Progenitor cell of endocrine pancreas (in vitro differentiated cells): ENCODE measurements at regions not wholly inside any gene's neighbourhood (a gene's known extent, or its start where the extent isn't known, plus 50 kb on each side); places are given as distances from the start of the nearest gene placed in this dataset.

ENCODE experiments used
- DNase-seq: peaks from one replicate; pipeline ENCODE4 v3.0.0; 2021; ENCODE audit warnings: low spot score; ENCODE audit not compliant: unreplicated experiment
- H3K27ac Mint-ChIP-seq: 2 replicates; pipeline ENCODE4 v1.8.0; 2021; ENCODE audit warnings: mild to moderate bottlenecking, moderate library complexity, mixed read lengths
- H3K27me3 Mint-ChIP-seq: 2 replicates; pipeline ENCODE4 v1.8.0; 2021; ENCODE audit warnings: mixed read lengths
- H3K36me3 Mint-ChIP-seq: 2 replicates; pipeline ENCODE4 v1.8.0; 2022; ENCODE audit warnings: mixed read lengths; ENCODE audit not compliant: insufficient read depth
- H3K4me1 Mint-ChIP-seq: 2 replicates; pipeline ENCODE4 v1.8.0; 2021; ENCODE audit warnings: low read depth, mixed read lengths
- H3K4me3 Mint-ChIP-seq: 2 replicates; pipeline ENCODE4 v1.8.0; 2021; ENCODE audit warnings: low read depth, mild to moderate bottlenecking, moderate library complexity, mixed read lengths
- H3K9me3 Mint-ChIP-seq: 2 replicates; pipeline ENCODE4 v1.8.0; 2021; ENCODE audit warnings: low read depth, mixed read lengths
- CTCF ChIP-seq: fragments of 200-600 bp; sonication (generic); IDR thresholded peaks from one replicate; pipeline ENCODE4 v1.5.0; 2021; ENCODE audit warnings: antibody characterized with exemption, mild to moderate bottlenecking; ENCODE audit not compliant: unreplicated experiment

GRCh38 chr6:11366183-11366933 lies 133.9 kb upstream of the NEDD9 start:
- no peak for DNase-seq
- Mint-ChIP-seq H3K9me3 (peaks cover 3% of the 10 kb centered on the region), H3K36me3 (no peaks in the 10 kb centered on the region), H3K27ac (no peak overlapping the region), H3K27me3 (peaks cover 4% of the 10 kb centered on the region), H3K4me3 (no peak overlapping the region), H3K4me1 (peaks cover 16% of the 10 kb centered on the region)
- TF ChIP-seq CTCF, result no peak

GRCh38 chr6:11364971-11365397 lies 132.5 kb upstream of the NEDD9 start:
- peaks cover 4% of the 10 kb centered on the region for H3K27me3 Mint-ChIP-seq

GRCh38 chr6:11363881-11364576 lies 131.6 kb upstream of the NEDD9 start:
- Mint-ChIP-seq H3K27ac (no peak overlapping the region), H3K9me3 (peaks cover 6% of the 10 kb centered on the region), H3K27me3 (peaks cover 4% of the 10 kb centered on the region), H3K4me3 (no peak overlapping the region), H3K4me1 (peaks cover 16% of the 10 kb centered on the region), H3K36me3 (no peaks in the 10 kb centered on the region)
- TF ChIP-seq CTCF, result no peak
- no peak for DNase-seq

More at GRCh38 chr6:11364971-11365397, 132.5 kb upstream of the NEDD9 start:
- Mint-ChIP-seq H3K4me1 (peaks cover 16% of the 10 kb centered on the region), H3K27ac (no peak overlapping the region), H3K9me3 (peaks cover 5% of the 10 kb centered on the region), H3K36me3 (no peaks in the 10 kb centered on the region), H3K4me3 (no peak overlapping the region)
- DNase-seq, result no peak
- no peak for TF ChIP-seq CTCF

- H3K4me1 Mint-ChIP-seq, result peaks cover 9% of the 10 kb centered on the region
- no peak for TF ChIP-seq CTCF
- H3K27me3 Mint-ChIP-seq, result peaks cover 4% of the 10 kb centered on the region
- H3K9me3 Mint-ChIP-seq, result peaks cover 3% of the 10 kb centered on the region
- H3K36me3 Mint-ChIP-seq, result no peaks in the 10 kb centered on the region
- DNase-seq, result no peak
- H3K4me3 Mint-ChIP-seq, result no peak overlapping the region
- no peak overlapping the region for H3K27ac Mint-ChIP-seq
Measured at GRCh38 chr6:11362564-11362963, 130.1 kb upstream of the NEDD9 start.

- Mint-ChIP-seq H3K27ac (no peak overlapping the region), H3K36me3 (no peaks in the 10 kb centered on the region), H3K4me1 (peaks cover 2% of the 10 kb centered on the region), H3K4me3 (no peak overlapping the region), H3K27me3 (no peaks in the 10 kb centered on the region), H3K9me3 (peaks cover 3% of the 10 kb centered on the region)
- DNase-seq, result no peak
- TF ChIP-seq CTCF, result no peak
Measured at GRCh38 chr6:11358904-11359830, 126.7 kb upstream of the NEDD9 start.
